HG02973 (cell line): ENCODE measurements at regions not wholly inside any gene's neighbourhood (a gene's known extent, or its start where the extent isn't known, plus 50 kb on each side); places are given as distances from the start of the nearest gene placed in this dataset.

Source experiments
- ATAC-seq: cut with Tn5 transposase; IDR thresholded peaks from one replicate; pipeline ENCODE4 v1.9.1; 2021; ENCODE audit warnings: moderate library complexity; ENCODE audit not compliant: unreplicated experiment

- ATAC-seq: no peak
These were observed 54.1 kb upstream of the DIO3 start for GRCh38 chr14:101506926-101507835.

- ATAC-seq: no peak
These were observed 53.5 kb upstream of the DIO3 start for GRCh38 chr14:101507836-101508150.

GRCh38 chr14:101508196-101508947 is 52.9 kb upstream of the DIO3 start:
- ATAC-seq: no peak

GRCh38 chr14:101508948-101509729 is 52.2 kb upstream of the DIO3 start:
- ATAC-seq: no peak

GRCh38 chr14:101509730-101510371 is 51.4 kb upstream of the DIO3 start:
- ATAC-seq: no peak

- ATAC-seq: no peak
These were observed 50.1 kb upstream of the DIO3 start for GRCh38 chr14:101511199-101511598.
